GM19023 (cell line): ENCODE measurements at regions not wholly inside any gene's neighbourhood (a gene's known extent, or its start where the extent isn't known, plus 50 kb on each side); places are given as distances from the start of the nearest gene placed in this dataset.
"Not testable (repeated sequence)": the region's sequence is repeated elsewhere in the genome, so short reads cannot be mapped to it uniquely, and the experiment has no call there.

Source experiments
- ATAC-seq: cut with Tn5 transposase; IDR thresholded peaks from one replicate; pipeline ENCODE4 v1.9.1; 2021; ENCODE audit warnings: mild to moderate bottlenecking, moderate library complexity; ENCODE audit not compliant: unreplicated experiment

DNA sequence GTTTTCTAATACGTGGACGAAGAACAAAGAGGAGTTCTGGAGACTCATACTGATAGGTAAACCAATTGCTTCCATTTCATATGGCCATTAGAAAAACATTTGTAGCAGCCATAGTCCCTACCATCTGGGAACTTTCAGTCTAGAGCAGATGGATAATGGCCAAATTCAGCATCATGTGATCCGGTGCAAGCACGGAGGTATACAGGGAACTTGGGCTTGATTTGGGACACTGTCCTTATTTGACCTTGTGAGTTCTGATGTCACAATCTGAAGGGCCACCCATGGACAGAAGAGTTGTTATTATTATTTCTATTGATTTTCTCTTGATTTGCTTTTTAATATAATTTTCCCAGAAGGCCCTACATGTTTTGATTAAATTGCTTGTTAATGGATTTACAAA lies 154.6 kb upstream of the ZNF267 start:
- ATAC-seq = no peak

DNA sequence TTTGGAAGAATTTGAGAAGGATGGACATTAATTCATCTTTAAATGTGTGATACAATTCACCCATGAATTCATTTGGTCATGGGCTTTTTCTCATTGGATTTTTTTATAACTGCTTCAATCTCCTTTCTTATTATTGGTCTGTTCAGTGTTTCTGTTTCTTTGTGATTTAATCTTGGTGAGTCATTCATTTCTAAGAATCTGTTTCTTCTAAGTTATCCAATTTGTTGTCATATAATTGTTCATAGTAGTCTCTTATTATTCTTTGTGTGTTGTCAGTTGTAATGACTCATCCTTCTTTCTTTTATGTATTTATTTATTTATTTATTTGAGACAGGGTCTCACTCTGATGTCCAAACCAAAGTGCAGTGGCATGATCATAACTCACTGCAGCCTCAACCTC lies 146.1 kb upstream of the ZNF267 start:
- ATAC-seq = no peak

DNA sequence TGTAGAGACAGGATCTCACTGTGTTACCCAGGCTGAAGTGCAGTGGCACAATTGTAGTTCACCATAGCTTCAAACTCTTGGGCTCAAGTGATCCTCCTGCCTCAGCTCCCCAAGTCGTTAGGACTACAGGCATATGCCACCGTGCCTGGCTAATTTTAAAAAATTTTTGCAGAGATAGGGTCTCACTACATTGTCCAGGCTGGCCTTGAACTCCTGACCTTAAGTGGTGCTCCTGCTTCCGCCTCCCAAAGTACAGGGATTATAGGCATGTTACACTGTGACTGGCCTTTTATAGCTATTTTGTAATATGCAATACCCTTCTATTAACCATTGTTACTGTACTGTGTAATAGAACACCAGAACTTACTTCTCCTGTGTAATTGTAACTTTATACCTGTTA lies 139.3 kb upstream of the ZNF267 start:
- no peak for ATAC-seq

DNA sequence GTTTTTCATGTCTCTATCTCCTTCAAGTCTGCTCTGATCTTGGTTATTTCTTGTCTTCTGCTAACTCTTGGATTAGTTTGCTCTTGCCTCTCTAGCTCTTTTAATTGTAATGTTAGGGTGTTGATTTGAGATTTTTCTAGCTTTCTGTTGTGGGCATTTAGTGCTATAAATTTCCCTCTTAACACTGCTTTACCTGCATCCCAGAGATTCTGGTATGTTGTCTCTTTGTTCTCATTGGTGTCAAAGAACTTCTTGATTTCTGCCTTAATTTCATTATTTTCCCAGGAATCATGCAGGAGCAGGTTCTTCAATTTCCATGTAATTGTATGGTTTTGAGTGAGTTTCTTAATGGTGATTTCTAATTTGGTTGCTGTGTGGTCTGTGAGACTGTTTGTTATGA lies 128.5 kb upstream of the ZNF267 start:
- ATAC-seq = not testable (repeated sequence)

DNA sequence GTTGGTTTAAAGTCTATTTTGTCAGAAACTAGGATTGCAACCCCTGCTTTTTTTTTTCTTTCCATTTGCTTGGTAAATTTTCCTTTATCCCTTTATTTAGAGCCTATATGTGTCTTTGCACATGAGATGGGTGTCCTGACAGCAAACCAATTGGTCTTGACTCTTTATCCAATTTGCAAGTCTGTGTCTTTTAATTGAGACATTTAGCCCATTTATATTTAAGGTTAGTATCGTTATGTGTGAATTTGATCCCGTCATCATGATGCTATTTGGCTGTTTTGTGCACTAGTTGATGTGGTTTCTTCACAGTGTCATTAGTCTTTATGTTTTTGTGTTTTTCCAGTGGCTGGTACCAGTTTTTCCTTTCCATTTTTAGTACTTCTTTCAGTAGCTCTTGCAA lies 127.7 kb upstream of the ZNF267 start:
- no peak for ATAC-seq

DNA sequence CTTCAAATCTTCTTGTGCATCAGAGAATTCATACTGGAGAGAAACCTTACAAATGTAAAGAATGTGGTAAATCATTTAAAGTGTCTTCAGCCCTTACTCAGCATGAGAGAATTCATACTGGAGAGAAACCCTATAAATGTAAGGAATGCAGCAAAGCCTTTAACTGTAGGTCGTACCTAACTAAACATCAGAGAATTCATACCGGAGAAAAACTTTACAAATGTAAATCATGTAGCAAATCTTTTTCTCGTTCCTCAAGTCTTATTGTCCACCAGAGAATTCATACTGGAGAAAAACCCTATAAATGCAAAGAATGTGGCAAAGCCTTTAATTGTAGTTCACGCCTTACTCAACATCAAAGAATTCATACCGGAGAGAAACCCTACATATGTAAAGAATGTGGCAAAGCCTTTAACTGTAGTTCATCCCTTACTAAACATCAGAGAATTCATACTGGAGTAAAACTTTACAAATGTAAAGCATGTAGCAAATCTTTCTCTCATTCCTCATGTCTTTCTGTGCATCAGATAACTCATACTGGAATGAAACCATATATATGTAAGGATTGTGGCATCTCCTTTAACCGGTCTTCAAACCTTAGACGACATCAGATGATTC lies 118.5 kb upstream of the ZNF267 start:
- ATAC-seq = no peak

DNA sequence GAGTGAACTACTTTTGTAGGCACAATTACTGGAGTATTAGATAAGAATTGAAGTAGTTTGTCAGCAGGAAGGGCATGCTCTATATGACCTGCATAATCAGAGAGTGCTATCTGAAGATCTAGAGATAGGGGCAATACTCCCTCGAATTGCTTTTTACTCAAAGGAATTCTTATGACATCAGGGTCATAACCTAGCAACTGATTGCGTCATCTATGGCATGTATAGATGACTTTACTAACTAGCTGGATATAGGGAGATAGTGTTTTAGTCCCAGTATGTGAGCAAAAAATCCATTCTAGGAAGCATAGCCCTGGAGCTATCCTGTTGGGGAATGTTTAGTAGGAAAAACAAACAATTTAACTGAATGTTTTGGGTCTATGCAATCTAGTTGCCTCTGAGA lies 109.5 kb upstream of the ZNF267 start:
- no peak for ATAC-seq

DNA sequence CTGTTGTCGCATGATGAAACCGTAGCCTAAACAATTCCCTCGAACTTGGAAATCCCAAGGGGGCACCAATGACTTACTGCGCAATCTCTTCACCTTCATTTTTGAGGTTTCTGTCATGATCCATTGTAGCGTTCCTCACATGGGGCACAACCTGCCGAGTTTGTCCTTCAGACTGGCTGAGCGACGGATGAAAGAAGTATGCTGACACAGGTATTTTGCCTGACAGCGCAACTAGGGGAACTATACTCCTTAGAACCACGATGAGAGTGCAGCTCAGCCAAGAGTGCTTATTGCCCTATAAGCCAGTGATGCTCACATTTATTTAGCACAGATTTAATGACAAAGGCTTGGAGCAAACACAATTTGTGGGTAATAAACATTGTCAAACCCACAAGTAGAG lies 106.3 kb upstream of the ZNF267 start:
- no peak for ATAC-seq

DNA sequence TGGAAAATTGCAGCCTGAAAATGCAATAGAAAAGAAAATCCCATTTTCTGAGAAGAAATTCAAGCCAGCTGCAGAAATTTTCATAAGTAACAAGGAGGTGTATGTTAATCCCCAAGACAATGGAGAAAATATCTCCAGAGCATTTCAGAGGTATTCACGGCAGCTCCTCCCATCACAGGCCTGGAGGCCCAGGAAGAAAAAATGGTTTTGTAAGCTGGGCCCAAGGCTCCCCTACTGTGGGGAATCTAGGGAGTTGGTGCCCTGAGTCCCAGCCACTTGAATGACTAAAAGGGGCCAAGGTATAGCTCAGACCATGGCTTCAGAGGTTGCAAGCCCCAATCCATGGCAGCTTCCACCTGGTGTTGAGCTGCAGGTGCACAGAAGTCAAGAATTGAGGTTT lies 93.3 kb upstream of the ZNF267 start:
- ATAC-seq = no peak

DNA sequence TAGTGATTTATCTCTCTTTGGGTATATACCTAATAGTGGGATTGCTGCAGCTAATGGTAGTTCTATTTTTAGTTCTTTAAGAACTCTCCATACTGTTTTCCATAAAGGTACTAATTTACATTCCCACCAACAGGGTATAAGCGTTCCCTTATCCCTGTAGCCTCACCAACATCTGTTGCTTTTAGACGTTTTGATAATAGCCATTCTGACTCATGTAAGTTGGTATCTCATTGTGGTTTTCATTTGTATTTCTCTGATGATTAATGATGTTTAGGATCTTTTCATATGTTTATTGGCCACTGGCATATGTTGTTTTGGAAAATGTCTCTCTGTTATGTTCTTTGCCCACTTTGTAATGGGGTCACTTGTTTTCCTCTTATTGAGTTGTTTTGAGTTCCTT lies 88.5 kb upstream of the ZNF267 start:
- no peak for ATAC-seq

DNA sequence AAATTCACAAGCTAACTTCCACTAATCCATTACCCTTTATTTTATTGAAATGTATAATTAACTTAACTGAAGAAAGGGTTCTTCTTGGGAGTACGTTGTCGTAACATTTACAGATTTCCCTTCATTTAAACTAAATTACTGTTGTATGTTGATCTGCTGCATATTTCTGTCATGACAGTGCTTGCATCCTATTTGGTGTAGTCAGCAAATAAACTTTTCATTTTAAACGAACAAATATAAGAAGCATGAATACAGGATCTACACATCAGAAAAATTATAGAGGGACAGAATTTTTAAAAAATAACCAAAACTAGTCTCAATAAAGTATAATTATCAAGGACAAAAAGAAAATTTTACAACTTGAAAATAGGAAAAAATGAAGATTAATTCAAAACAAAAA lies 66.5 kb upstream of the ZNF267 start:
- ATAC-seq = no peak

DNA sequence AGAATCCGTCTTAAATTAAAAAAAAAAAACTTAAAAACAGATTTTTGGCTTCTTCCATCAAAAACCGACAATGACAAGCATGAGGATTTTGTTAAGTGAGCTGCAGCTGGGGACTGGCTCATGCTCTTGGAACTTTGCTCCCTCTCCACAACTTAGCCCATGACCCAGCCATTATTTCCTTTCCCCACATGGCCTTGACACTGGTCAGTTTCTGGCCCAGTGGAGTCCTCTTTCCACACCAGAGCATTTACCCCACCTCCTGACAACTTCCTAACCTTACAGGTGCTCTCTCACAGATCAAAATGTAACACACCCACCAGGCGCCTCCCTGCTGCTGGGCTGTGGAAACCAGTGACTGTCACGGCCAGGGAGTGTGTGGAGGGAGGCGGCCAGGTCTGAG lies 62.7 kb upstream of the ZNF267 start:
- no peak for ATAC-seq

DNA sequence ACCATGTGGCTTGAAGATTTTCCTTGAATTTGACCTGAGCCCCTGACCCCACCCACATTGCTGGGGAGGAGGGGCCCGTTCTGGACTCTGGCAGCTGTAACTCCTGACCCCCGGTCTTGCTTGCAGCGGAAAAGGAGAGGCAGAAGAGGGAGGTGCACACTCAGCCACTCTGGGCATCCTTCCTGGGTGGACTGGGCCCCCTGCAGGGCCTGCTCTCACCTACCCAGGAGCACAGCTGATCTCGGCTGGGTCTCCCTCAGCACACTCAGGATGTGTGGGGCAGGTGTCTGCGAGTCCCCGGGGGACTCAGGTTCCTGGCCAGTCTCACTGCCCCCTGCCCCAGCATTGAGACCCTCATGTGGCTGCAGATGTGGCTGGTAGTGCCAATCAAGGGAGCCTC lies 57.5 kb upstream of the ZNF267 start:
- not testable (repeated sequence) for ATAC-seq

DNA sequence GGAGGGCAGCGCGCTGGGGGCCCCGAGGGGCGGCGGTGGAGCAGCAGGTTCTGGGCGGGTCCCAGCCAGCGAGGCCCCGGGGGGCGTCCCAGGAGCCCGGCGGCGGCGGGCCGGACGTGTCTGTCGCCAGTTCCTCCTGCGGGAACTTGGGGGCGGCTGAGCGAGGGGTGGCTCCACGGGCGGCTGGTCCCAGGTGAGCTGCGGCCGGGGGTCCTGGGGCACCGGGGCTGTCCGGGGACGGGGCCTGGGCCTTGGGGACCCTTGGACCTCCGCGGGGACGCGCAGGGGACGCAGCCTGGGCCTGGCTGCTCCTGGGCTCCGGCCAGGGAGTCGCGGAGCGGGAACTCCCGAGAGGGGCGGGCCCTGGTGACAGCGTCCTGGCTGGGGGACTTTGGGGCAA lies 54.2 kb upstream of the ZNF267 start:
- ATAC-seq = no peak

DNA sequence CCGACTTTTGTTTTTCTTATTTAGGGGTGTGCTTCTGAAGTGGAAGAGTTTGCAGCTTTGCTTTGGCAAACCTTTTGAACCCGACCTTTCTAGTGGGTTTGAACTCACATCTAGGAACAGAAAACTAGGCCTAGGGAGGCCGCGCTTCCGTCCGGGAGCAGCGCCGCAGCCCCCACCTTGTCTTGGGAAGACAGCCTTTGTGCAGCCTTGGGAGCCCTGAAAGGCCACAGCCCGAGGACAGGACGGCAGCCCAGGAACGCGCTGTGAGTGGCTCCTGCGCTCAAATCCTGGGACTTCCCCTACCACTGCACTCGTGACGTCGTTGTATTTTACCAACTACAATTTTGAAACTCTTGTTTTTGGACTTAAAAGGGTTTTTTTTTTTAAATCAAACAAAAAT lies 53.7 kb upstream of the ZNF267 start:
- no peak for ATAC-seq
